ENCODE measurements at regions not wholly inside any gene's neighbourhood (a gene's known extent, or its start where the extent isn't known, plus 50 kb on each side); places are given as distances from the start of the nearest gene placed in this dataset.

GRCh38 chr4:170853422-170854021 is 763.8 kb upstream of the AADAT start:
- TF ChIP-seq CTCF (IDR thresholded peaks at IDR 0.05; ENCODE audit: low read depth, low read length, missing control alignments): peak; percentile 78
- peak; percentile 3 for DNase-seq (ENCODE audit: low read depth)
- H3K4me3 ChIP-seq (ENCODE audit: low read depth, low read length): no peak overlapping the region

- TF ChIP-seq CTCF (IDR thresholded peaks at IDR 0.05; ENCODE audit: low read depth, low read length, missing control alignments): no peak
- H3K4me3 ChIP-seq (ENCODE audit: low read depth, low read length): no peak overlapping the region
- no peak for DNase-seq (ENCODE audit: low read depth)
Observed at GRCh38 chr4:170849969-170850368, 760.2 kb upstream of the AADAT start.

- no peak for TF ChIP-seq CTCF (IDR thresholded peaks at IDR 0.05; ENCODE audit: low read depth, low read length, missing control alignments)
- no peak overlapping the region for H3K4me3 ChIP-seq (ENCODE audit: low read depth, low read length)
- DNase-seq (ENCODE audit: low read depth): no peak
Observed at GRCh38 chr4:170827562-170828274, 738.0 kb upstream of the AADAT start.

- no peak for DNase-seq (ENCODE audit: low read depth)
- TF ChIP-seq CTCF (IDR thresholded peaks at IDR 0.05; ENCODE audit: low read depth, low read length, missing control alignments): no peak
- H3K4me3 ChIP-seq (ENCODE audit: low read depth, low read length): no peak overlapping the region
Observed at GRCh38 chr4:170818786-170819185, 729.0 kb upstream of the AADAT start.

GRCh38 chr4:170805352-170805751 is 715.6 kb upstream of the AADAT start:
- no peak for TF ChIP-seq CTCF (IDR thresholded peaks at IDR 0.05; ENCODE audit: low read depth, low read length, missing control alignments)
- no peak for DNase-seq (ENCODE audit: low read depth)
- no peak overlapping the region for H3K4me3 ChIP-seq (ENCODE audit: low read depth, low read length)

GRCh38 chr4:170804930-170805329 is 715.2 kb upstream of the AADAT start:
- H3K4me3 ChIP-seq (ENCODE audit: low read depth, low read length): no peak overlapping the region
- no peak for DNase-seq (ENCODE audit: low read depth)
- no peak for TF ChIP-seq CTCF (IDR thresholded peaks at IDR 0.05; ENCODE audit: low read depth, low read length, missing control alignments)

- DNase-seq (ENCODE audit: low read depth): no peak
- no peak overlapping the region for H3K4me3 ChIP-seq (ENCODE audit: low read depth, low read length)
- TF ChIP-seq CTCF (IDR thresholded peaks at IDR 0.05; ENCODE audit: low read depth, low read length, missing control alignments): no peak
Observed at GRCh38 chr4:170803492-170803891, 713.7 kb upstream of the AADAT start.
